Activated T-cell treated with anti-CD3 and anti-CD28 coated beads for 48 hours (primary cell): ENCODE measurements at regions not wholly inside any gene's neighbourhood (a gene's known extent, or its start where the extent isn't known, plus 50 kb on each side); places are given as distances from the start of the nearest gene placed in this dataset.

Source experiments
- DNase-seq: peaks from one replicate; pipeline ENCODE4 v3.0.0-alpha.2; 2020; ENCODE audit warnings: low read depth

GRCh38 chr4:115929373-115929772 is 816.0 kb upstream of the NDST4 start:
- DNase-seq: no peak

- no peak for DNase-seq
Measured at GRCh38 chr4:115927382-115927781, 814.0 kb upstream of the NDST4 start.

GRCh38 chr4:115923152-115923551 is 809.7 kb upstream of the NDST4 start:
- no peak for DNase-seq

GRCh38 chr4:115920637-115921036 is 807.2 kb upstream of the NDST4 start:
- no peak for DNase-seq

- DNase-seq: no peak
Measured at GRCh38 chr4:115918149-115918548, 804.7 kb upstream of the NDST4 start.

- DNase-seq: no peak
Measured at GRCh38 chr4:115906428-115906827, 793.0 kb upstream of the NDST4 start.

- DNase-seq: no peak
Measured at GRCh38 chr4:115883847-115884246, 770.4 kb upstream of the NDST4 start.

- no peak for DNase-seq
Measured at GRCh38 chr4:115883231-115883630, 769.8 kb upstream of the NDST4 start.

GRCh38 chr4:115873048-115873447 is 759.6 kb upstream of the NDST4 start:
- DNase-seq: no peak

- DNase-seq: no peak
Measured at GRCh38 chr4:115871596-115871995, 758.2 kb upstream of the NDST4 start.

GRCh38 chr4:115866364-115866896 is 753.0 kb upstream of the NDST4 start:
- no peak for DNase-seq

GRCh38 chr4:115865736-115866135 is 752.3 kb upstream of the NDST4 start:
- DNase-seq: no peak

GRCh38 chr4:115852767-115853091 is 739.3 kb upstream of the NDST4 start:
- no peak for DNase-seq

- DNase-seq: no peak
Measured at GRCh38 chr4:115851918-115852766, 738.7 kb upstream of the NDST4 start.

GRCh38 chr4:115850799-115851509 is 737.5 kb upstream of the NDST4 start:
- no peak for DNase-seq

GRCh38 chr4:115844180-115844579 is 730.8 kb upstream of the NDST4 start:
- DNase-seq: no peak

GRCh38 chr4:115841871-115842270 is 728.5 kb upstream of the NDST4 start:
- DNase-seq: no peak

- DNase-seq: no peak
Measured at GRCh38 chr4:115834441-115834840, 721.0 kb upstream of the NDST4 start.

- no peak for DNase-seq
Measured at GRCh38 chr4:115824630-115825029, 711.2 kb upstream of the NDST4 start.

- no peak for DNase-seq
Measured at GRCh38 chr4:115803825-115804224, 690.4 kb upstream of the NDST4 start.

GRCh38 chr4:115790812-115791211 is 677.4 kb upstream of the NDST4 start:
- DNase-seq: no peak

GRCh38 chr4:115781528-115782146 is 668.2 kb upstream of the NDST4 start:
- DNase-seq: no peak

GRCh38 chr4:115780835-115781234 is 667.4 kb upstream of the NDST4 start:
- no peak for DNase-seq
